HFFc6 (cell line): ENCODE measurements at regions not wholly inside any gene's neighbourhood (a gene's known extent, or its start where the extent isn't known, plus 50 kb on each side); places are given as distances from the start of the nearest gene placed in this dataset.
"Not testable (repeated sequence)": the region's sequence is repeated elsewhere in the genome, so short reads cannot be mapped to it uniquely, and the experiment has no call there.

ENCODE experiments used
- DNase-seq: peaks from one replicate; pipeline ENCODE4 v3.0.0-alpha.2; 2018
- H3K27ac Mint-ChIP-seq: 2 replicates; pipeline ENCODE4 v1.8.0; 2020; ENCODE audit warnings: mild to moderate bottlenecking, mixed read lengths
- H3K27me3 Mint-ChIP-seq: 2 replicates; pipeline ENCODE4 v1.8.0; 2021; ENCODE audit warnings: mild to moderate bottlenecking, moderate library complexity, mixed read lengths; ENCODE audit not compliant: insufficient read depth
- H3K36me3 Mint-ChIP-seq: 2 replicates; pipeline ENCODE4 v1.8.0; 2021; ENCODE audit warnings: low read depth, mixed read lengths
- H3K4me1 Mint-ChIP-seq: 2 replicates; pipeline ENCODE4 v1.8.0; 2020; ENCODE audit warnings: low read depth, mixed read lengths
- H3K4me3 Mint-ChIP-seq: 2 replicates; pipeline ENCODE4 v1.8.0; 2020; ENCODE audit warnings: mild to moderate bottlenecking, moderate library complexity, mixed read lengths
- H3K9me3 Mint-ChIP-seq: 2 replicates; pipeline ENCODE4 v1.8.0; 2020; ENCODE audit warnings: mild to moderate bottlenecking, mixed read lengths
- CTCF ChIP-seq: fragments of 200-600 bp; sonication (generic); IDR thresholded peaks from 2 replicates; pipeline ENCODE4 v1.5.0; 2021; ENCODE audit warnings: antibody characterized with exemption, mild to moderate bottlenecking

- Mint-ChIP-seq H3K27ac (no peak overlapping the region), H3K27me3 (peaks cover 5% of the 10 kb centered on the region; the same call in 1 of the 2 replicates)
- no peak for TF ChIP-seq CTCF
These were observed 178.4 kb downstream of the NRN1 start for GRCh38 chr6:5828296-5828695.

GRCh38 chr6:5827056-5827904 is 179.4 kb downstream of the NRN1 start:
- Mint-ChIP-seq H3K27ac (no peak overlapping the region), H3K4me3 (no peak overlapping the region), H3K9me3 (no peaks in the 10 kb centered on the region; the same call in 1 of the 2 replicates), H3K36me3 (no peaks in the 10 kb centered on the region), H3K27me3 (peaks cover 5% of the 10 kb centered on the region; the same call in 1 of the 2 replicates), H3K4me1 (no peaks in the 10 kb centered on the region)
- no peak for DNase-seq
- TF ChIP-seq CTCF: no peak

More at GRCh38 chr6:5828296-5828695, 178.4 kb downstream of the NRN1 start:
- H3K4me3 Mint-ChIP-seq: no peak overlapping the region
- no peaks in the 10 kb centered on the region for H3K36me3 Mint-ChIP-seq
- no peak for DNase-seq
- H3K4me1 Mint-ChIP-seq: no peaks in the 10 kb centered on the region
- no peaks in the 10 kb centered on the region; the same call in 1 of the 2 replicates for H3K9me3 Mint-ChIP-seq

- H3K4me3 Mint-ChIP-seq, H3K4me1 Mint-ChIP-seq, DNase-seq, H3K27me3 Mint-ChIP-seq, H3K36me3 Mint-ChIP-seq, H3K27ac Mint-ChIP-seq, H3K9me3 Mint-ChIP-seq: not testable (repeated sequence)
These were observed 182.2 kb downstream of the NRN1 start for GRCh38 chr6:5824382-5824983.
